Fibroblast of lung (primary cell): ENCODE measurements at regions not wholly inside any gene's neighbourhood (a gene's known extent, or its start where the extent isn't known, plus 50 kb on each side); places are given as distances from the start of the nearest gene placed in this dataset.

Experiments
- DNase-seq, 2 donors: peaks; one replicate each; pipeline versions ENCODE4 v3.0.0 to v3.0.0-alpha.2; 2010; ENCODE audit warnings: low read depth in 2 of 2
- H2AFZ ChIP-seq: 2 replicates; pipeline ENCODE4 v1.5.1; 2012; ENCODE audit warnings: low read length, control low read depth, inconsistent platforms
- H3K27ac ChIP-seq: 2 replicates; pipeline ENCODE4 v1.5.1; 2011; ENCODE audit warnings: low read length, control low read depth; ENCODE audit not compliant: insufficient read depth
- H3K27me3 ChIP-seq: 2 replicates; pipeline ENCODE4 v1.5.1; 2011; ENCODE audit warnings: mild to moderate bottlenecking, low read length; ENCODE audit not compliant: control insufficient read depth, insufficient read depth
- H3K36me3 ChIP-seq: 2 replicates; pipeline ENCODE4 v1.5.1; 2011; ENCODE audit warnings: low read length; ENCODE audit not compliant: control insufficient read depth, insufficient read depth
- H3K4me1 ChIP-seq: 2 replicates; pipeline ENCODE4 v1.5.1; 2011; ENCODE audit warnings: low read length; ENCODE audit not compliant: control insufficient read depth, insufficient read depth; ENCODE audit errors: extremely low read depth
- H3K4me2 ChIP-seq: 2 replicates; pipeline ENCODE4 v1.5.1; 2011; ENCODE audit warnings: low read length, control low read depth; ENCODE audit not compliant: insufficient read depth; ENCODE audit errors: extremely low read depth
- H3K4me3 ChIP-seq, 4 experiments: fragments of 200-600 bp in 1 of 4; sonication (generic) in 1 of 4; replicated peaks in 1 of 4; 2 replicates each; pipeline ENCODE4 v1.5.1; 2011 to 2016; ENCODE audit warnings: low read length in 4 of 4, low read depth in 3 of 4, mild to moderate bottlenecking in 3 of 4, control low read depth in 2 of 4, inconsistent platforms in 1 of 4, mixed read lengths in 1 of 4; ENCODE audit not compliant: insufficient read depth in 1 of 4; ENCODE audit errors: control extremely low read depth in 1 of 4
- H3K79me2 ChIP-seq: 2 replicates; pipeline ENCODE4 v1.5.1; 2012; ENCODE audit warnings: mild to moderate bottlenecking, low read length, inconsistent platforms; ENCODE audit not compliant: control insufficient read depth, insufficient read depth
- H3K9ac ChIP-seq: 2 replicates; pipeline ENCODE4 v1.5.1; 2011; ENCODE audit warnings: mild to moderate bottlenecking, low read length, control low read depth; ENCODE audit not compliant: insufficient read depth
- H3K9me3 ChIP-seq: 2 replicates; pipeline ENCODE4 v1.5.1; 2012; ENCODE audit warnings: low read depth, low read length; ENCODE audit not compliant: control insufficient read depth, insufficient read depth
- H4K20me1 ChIP-seq: 2 replicates; pipeline ENCODE4 v1.5.1; 2011; ENCODE audit warnings: low read length; ENCODE audit not compliant: control insufficient read depth, insufficient read depth; ENCODE audit errors: extremely low read depth
- EZH2 ChIP-seq: IDR thresholded peaks from 2 replicates; pipeline ENCODE4 v1.5.1; 2012; ENCODE audit warnings: low read length, control low read depth, mild to moderate bottlenecking; ENCODE audit errors: missing control alignments
- TF ChIP-seq, protein P1 (sequence below), 2 donors: IDR thresholded peaks in 1 of 2; conservative IDR thresholded peaks in 1 of 2; 1 replicate in 1 of 2; 2 replicates in 1 of 2; pipeline ENCODE4 v1.5.1; 2011 to 2012; ENCODE audit warnings: low read length in 2 of 2, control low read depth in 1 of 2, inconsistent platforms in 1 of 2, low read depth in 1 of 2, mild to moderate bottlenecking in 1 of 2

DNA sequence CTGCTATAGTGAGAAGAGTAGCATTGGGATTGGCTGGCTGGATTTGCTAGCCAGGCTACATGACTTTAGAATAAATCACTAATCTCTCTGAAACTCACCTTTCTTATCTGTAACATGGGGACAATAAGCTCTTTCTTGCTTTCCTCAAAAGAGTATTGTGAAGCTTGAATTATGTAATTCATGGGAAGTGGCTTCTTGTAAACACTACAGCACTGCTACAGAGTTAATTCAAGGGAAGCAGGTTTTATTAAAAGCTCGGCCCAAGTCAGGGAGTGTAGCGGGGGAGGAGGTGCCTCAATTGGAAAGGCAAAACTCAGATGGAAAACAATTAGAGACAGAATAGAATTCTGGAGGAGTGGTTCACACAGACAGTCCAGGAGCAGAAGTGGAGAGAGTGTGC lies 100.9 kb upstream of the CELF4 start:
- TF ChIP-seq, protein P1, sequence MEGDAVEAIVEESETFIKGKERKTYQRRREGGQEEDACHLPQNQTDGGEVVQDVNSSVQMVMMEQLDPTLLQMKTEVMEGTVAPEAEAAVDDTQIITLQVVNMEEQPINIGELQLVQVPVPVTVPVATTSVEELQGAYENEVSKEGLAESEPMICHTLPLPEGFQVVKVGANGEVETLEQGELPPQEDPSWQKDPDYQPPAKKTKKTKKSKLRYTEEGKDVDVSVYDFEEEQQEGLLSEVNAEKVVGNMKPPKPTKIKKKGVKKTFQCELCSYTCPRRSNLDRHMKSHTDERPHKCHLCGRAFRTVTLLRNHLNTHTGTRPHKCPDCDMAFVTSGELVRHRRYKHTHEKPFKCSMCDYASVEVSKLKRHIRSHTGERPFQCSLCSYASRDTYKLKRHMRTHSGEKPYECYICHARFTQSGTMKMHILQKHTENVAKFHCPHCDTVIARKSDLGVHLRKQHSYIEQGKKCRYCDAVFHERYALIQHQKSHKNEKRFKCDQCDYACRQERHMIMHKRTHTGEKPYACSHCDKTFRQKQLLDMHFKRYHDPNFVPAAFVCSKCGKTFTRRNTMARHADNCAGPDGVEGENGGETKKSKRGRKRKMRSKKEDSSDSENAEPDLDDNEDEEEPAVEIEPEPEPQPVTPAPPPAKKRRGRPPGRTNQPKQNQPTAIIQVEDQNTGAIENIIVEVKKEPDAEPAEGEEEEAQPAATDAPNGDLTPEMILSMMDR (conservative IDR thresholded peaks at IDR 0.05 in 1 of 2, IDR thresholded peaks at IDR 0.05 in 1 of 2; ENCODE audit: low read depth in 1 of 2, low read length in 2 of 2) = no peak
- TF ChIP-seq EZH2 = no peak
- Histone ChIP-seq H3K27ac (no peak overlapping the region), H3K27me3 (no peaks in the 10 kb centered on the region), H2AFZ (no peak overlapping the region), H3K4me3 (no peak overlapping the region), H3K79me2 (no peaks in the 10 kb centered on the region), H3K4me1 (no peaks in the 10 kb centered on the region), H3K4me2 (no peak overlapping the region), H3K9ac (no peak overlapping the region), H3K9me3 (no peaks in the 10 kb centered on the region), H3K36me3 (no peaks in the 10 kb centered on the region), H4K20me1 (no peaks in the 10 kb centered on the region)
- no peak for DNase-seq

DNA sequence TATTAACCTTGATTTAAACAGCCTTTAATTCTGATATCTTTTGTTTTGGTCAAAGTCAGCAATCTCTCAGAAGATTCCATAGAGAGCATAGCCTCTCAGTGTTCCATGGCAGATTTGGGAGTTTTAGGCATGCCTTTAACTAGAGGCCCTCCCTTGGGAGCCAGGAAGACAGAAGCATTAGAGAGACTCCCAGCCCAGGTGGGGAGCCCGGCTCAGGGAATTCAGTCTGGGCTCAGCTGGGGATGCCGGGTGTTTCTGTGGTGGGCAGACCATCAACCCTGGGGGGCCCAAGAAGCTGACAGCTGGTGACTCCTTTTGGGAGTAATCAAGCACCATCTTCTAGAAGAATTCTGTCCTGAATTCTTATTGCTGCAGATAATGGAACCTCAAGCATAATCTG lies 99.7 kb upstream of the CELF4 start:
- Histone ChIP-seq H3K4me1 (no peaks in the 10 kb centered on the region), H3K4me3 (no peak overlapping the region), H3K79me2 (no peaks in the 10 kb centered on the region), H3K36me3 (no peaks in the 10 kb centered on the region), H4K20me1 (no peaks in the 10 kb centered on the region), H2AFZ (no peak overlapping the region), H3K9me3 (no peaks in the 10 kb centered on the region), H3K9ac (no peak overlapping the region), H3K27ac (no peak overlapping the region), H3K27me3 (no peaks in the 10 kb centered on the region), H3K4me2 (no peak overlapping the region)
- no peak for DNase-seq
- TF ChIP-seq, protein P1 (conservative IDR thresholded peaks at IDR 0.05 in 1 of 2, IDR thresholded peaks at IDR 0.05 in 1 of 2; ENCODE audit: low read depth in 1 of 2, low read length in 2 of 2) = no peak
- TF ChIP-seq EZH2 = no peak

DNA sequence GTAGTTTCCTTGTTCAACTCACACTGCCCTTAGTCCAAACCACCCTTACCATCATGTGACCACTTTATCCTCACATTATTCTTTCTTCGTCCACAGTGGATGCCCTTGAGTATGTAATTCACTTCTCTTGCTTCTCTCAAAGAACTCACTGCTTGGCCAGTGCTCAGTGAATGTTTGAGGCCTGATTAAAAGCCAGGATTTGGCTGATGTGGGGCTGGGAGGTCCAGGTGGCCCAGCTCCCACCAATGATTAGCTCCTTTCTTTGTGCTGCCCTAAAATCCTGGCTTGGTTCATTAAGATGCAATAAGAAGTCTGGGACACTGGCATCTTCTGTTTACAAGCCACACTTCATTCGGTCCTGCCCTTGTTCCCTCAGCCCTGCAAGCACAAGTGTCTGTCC lies 97.8 kb upstream of the CELF4 start:
- TF ChIP-seq EZH2 = no peak
- TF ChIP-seq, protein P1 (conservative IDR thresholded peaks at IDR 0.05 in 1 of 2, IDR thresholded peaks at IDR 0.05 in 1 of 2; ENCODE audit: low read depth in 1 of 2, low read length in 2 of 2) = no peak
- Histone ChIP-seq H3K9me3 (no peaks in the 10 kb centered on the region), H3K27me3 (no peaks in the 10 kb centered on the region), H3K79me2 (no peaks in the 10 kb centered on the region), H3K4me3 (no peak overlapping the region), H3K36me3 (no peaks in the 10 kb centered on the region), H3K9ac (no peak overlapping the region), H2AFZ (no peak overlapping the region), H4K20me1 (no peaks in the 10 kb centered on the region), H3K4me2 (no peak overlapping the region), H3K4me1 (no peaks in the 10 kb centered on the region), H3K27ac (no peak overlapping the region)
- no peak for DNase-seq
